Putamen (tissue), 1 donor: ENCODE measurements at regions not wholly inside any gene's neighbourhood (a gene's known extent, or its start where the extent isn't known, plus 50 kb on each side); places are given as distances from the start of the nearest gene placed in this dataset.

ENCODE experiments used
- DNase-seq: peaks from one replicate; pipeline ENCODE4 v3.0.0-alpha.2; 2016; ENCODE audit warnings: low spot score

- no peak for DNase-seq
Measured at GRCh38 chr10:120372917-120373316, 84.1 kb upstream of the PLPP4 start.

GRCh38 chr10:120375666-120376065 is 81.4 kb upstream of the PLPP4 start:
- DNase-seq, result no peak

- no peak for DNase-seq
Measured at GRCh38 chr10:120381931-120382330, 75.1 kb upstream of the PLPP4 start.

- no peak for DNase-seq
Measured at GRCh38 chr10:120382360-120382759, 74.7 kb upstream of the PLPP4 start.

- no peak for DNase-seq
Measured at GRCh38 chr10:120385992-120386391, 71.0 kb upstream of the PLPP4 start.

GRCh38 chr10:120386896-120387295 is 70.1 kb upstream of the PLPP4 start:
- DNase-seq, result no peak

- no peak for DNase-seq
Measured at GRCh38 chr10:120387326-120387725, 69.7 kb upstream of the PLPP4 start.

GRCh38 chr10:120392245-120392644 is 64.8 kb upstream of the PLPP4 start:
- no peak for DNase-seq

- DNase-seq, result no peak
Measured at GRCh38 chr10:120392671-120393079, 64.4 kb upstream of the PLPP4 start.

GRCh38 chr10:120394446-120394845 is 62.6 kb upstream of the PLPP4 start:
- DNase-seq, result no peak

- no peak for DNase-seq
Measured at GRCh38 chr10:120396228-120396627, 60.8 kb upstream of the PLPP4 start.

GRCh38 chr10:120398180-120398579 is 58.8 kb upstream of the PLPP4 start:
- no peak for DNase-seq

- DNase-seq, result no peak
Measured at GRCh38 chr10:120400601-120401000, 56.4 kb upstream of the PLPP4 start.

GRCh38 chr10:120402147-120402766 is 54.8 kb upstream of the PLPP4 start:
- no peak for DNase-seq

- DNase-seq, result no peak
Measured at GRCh38 chr10:120403109-120403508, 53.9 kb upstream of the PLPP4 start.

GRCh38 chr10:120406376-120406775 is 50.7 kb upstream of the PLPP4 start:
- no peak for DNase-seq
